CD4-positive, alpha-beta T cell treated with Interleukin-10 for 1 hour (primary cell): ENCODE measurements at regions not wholly inside any gene's neighbourhood (a gene's known extent, or its start where the extent isn't known, plus 50 kb on each side); places are given as distances from the start of the nearest gene placed in this dataset.
"Not testable (repeated sequence)": the region's sequence is repeated elsewhere in the genome, so short reads cannot be mapped to it uniquely, and the experiment has no call there.

ENCODE experiments used
- DNase-seq: peaks from one replicate; pipeline ENCODE4 v3.0.0-alpha.2; 2020

DNA sequence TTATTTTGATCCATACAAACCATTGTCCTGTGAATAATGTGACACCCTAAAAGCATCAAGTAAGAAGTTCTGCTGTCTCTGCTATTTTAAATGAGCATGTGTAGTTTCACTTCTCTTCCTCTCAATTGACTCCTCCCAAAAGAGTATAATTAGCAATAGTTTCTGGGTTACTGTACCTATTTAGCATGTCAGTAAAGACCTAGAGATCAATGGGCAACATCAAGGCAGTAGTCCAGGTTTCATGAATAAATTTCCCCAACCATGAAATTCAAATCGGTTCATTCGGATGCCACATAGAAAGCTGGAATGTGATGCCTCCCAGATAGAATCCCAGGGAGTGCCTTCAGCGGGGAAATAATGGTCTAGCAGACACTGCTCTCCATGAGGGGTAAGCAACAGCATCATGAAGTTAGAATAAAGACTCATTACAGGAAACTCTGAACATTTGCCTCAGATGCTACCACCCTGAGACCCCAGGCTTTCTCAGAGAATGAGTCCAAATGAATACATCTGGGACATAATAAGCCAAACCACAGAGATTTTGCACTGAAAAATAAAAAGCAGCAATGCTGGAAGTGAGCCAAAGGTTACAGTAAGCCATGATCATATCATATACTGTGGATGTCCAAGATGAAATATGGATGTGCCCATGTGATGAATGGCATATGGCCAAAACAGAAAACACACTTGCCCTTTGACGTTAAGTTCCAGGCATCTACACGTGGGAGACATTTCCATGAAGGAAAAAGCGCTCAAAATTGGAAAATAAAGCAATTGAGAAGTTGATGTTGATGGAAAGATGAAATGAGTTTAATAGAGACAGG lies 1107.0 kb upstream of the SEMA6A start:
- DNase-seq, result no peak

DNA sequence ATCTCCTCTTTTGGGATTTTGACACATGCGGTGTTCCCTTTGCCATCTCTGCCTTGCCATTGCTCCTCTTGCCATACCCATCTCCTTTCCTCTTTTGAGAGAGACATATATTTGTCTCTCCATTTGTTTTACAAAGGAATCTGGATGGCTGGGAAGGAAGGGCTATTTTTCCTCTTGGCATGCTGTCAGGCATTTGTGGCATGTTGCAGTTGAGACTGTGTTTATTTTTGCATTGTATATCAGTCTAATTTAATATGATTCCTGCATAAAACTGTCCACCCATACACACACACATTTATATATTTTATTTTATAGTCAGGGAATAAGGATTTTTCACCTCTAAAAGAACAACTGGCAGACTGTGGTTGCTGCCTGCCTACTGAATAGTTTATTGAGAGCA lies 1105.8 kb upstream of the SEMA6A start:
- DNase-seq, result no peak

DNA sequence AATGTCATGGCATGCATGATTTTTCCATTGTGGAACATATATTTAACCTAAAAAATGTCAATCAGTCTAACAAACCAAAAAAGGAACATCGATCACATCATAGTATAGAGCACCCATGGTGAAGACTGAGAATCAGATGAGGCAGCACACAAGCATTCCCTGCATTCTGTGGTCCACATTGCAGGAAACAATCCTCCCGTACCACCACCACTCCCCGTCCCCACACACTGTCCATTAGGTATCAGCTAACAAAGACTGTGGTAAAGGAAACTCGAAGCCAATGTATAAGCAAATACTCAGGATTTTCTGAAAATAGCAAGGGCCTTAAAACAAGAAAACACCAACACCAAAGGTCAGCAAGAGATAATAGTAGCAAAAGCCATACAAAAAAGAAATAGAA lies 1104.4 kb upstream of the SEMA6A start:
- no peak for DNase-seq

DNA sequence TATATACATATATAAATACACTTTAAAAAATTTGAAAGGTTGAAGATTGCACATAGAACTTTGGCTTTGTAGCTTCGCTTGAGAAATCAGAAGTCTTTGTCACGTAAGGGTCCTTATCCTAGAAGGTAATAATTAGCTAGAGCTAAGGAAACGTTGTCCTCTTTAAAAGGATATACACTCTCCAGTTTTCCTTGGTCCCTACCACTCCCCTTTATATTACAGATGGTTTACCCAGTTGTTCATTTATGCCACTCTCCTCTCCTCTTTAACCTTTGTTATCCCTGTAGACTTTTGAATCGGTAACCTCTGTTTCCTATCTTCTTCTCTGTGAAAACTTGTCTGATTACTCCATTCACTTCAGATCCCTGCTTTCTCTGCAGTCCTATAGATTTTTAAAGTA lies 1101.0 kb upstream of the SEMA6A start:
- no peak for DNase-seq

DNA sequence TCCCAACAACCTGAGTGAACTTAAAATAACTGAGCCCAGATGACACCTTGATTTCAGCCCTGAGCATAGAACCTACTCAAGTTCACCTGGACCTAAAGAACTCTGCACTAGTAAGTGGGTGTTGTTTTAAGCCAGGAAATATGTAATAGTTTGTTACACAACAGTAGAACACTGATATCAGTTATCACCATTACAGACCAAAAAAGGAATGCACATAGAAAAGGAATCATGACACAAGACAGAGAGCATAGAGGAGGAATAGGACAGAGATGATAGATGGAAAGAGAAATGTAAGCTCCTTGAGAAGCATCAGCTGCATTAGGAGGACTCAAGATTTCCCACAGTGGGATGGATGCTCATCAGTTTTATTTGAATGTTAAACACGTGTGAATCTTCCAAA lies 1096.9 kb upstream of the SEMA6A start:
- DNase-seq, result no peak

DNA sequence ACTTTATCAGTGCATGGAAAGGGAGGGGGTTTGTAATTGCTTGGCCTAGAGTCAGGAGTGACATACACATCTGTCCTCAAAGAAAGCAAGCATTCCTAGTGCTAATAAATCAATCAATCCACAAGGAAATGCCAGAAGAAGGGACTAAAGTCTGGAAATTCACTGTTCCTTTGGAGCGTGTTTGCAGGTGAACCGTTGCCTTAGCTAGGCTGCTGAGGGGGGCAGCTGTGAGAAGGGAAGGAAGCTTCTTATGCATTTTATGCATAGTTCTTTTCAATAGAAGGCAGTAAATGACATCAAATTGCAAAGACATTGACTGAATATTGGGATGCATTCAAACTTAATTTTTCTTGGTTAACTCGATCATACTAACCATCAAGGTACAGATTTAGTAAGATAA lies 1092.5 kb upstream of the SEMA6A start:
- no peak for DNase-seq

DNA sequence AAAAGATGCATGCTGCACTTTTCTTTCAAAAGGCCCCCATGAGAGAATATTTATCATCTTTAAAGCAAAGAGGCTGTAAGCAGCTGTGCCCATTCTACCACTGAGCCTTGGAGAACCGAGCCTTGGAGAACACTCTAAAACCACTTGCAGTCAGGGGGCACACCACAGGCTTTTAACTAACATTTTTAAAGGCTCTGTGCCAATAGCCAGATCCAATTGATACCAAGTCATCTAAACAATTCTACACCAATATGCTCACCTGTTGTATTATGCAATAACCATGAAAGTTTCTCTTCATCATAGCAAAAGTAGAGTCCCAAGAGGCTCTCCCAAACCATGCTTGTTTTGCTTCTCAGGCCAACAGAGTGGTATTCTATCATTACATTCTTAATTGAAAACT lies 1090.5 kb upstream of the SEMA6A start:
- no peak for DNase-seq

DNA sequence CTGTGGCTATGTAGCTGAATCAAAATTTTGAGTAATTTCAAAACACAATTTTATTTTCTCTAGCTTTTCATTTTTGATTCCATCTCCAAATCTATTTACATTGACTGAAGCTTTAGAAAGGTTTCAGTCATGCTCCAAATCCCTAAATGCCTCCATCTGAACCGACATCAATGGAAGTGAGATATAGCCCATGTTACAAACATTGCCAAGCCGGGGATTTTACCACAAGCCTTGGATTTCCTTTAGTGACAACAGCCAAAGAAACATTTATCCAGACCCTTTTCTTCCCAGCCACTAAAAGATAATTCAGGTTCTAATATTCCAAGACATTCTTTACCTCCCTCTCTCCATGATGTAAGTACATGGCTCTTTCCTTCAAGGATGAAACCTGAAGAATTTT lies 1087.7 kb upstream of the SEMA6A start:
- no peak for DNase-seq

DNA sequence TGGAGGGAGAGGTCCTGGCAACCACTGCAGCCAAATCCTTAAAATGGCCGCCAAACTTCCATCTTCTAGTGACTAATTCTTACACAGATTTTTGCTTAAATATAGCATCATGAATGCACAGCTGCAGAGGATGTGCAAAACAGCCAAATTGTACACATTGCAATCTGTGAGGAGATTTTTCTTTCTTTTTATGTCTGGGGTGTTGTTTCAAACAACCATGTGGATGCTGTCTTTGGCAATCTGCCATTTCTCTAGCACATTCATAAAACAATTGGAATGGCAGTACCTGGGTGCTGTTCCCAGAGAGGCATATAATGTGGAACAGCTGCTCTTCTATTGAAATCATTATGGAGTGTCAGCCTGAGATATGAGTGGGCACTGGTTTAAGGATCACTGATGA lies 1082.9 kb upstream of the SEMA6A start:
- DNase-seq, result no peak

DNA sequence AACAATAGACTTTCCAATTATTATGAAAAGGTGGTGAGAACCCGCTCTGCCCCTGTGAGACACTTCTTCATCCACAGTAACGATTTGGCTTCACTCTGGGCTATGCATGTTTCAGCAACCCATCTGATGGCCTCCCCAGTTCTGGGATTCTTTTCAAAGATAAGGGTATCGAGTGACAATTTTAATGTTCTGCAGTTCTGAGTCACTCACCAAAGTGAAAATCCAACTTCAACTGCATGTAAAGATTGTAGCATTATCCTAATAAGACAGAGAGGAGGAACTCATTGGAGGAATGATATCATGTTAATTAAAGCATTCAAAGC lies 1078.3 kb upstream of the SEMA6A start:
- DNase-seq, result no peak

DNA sequence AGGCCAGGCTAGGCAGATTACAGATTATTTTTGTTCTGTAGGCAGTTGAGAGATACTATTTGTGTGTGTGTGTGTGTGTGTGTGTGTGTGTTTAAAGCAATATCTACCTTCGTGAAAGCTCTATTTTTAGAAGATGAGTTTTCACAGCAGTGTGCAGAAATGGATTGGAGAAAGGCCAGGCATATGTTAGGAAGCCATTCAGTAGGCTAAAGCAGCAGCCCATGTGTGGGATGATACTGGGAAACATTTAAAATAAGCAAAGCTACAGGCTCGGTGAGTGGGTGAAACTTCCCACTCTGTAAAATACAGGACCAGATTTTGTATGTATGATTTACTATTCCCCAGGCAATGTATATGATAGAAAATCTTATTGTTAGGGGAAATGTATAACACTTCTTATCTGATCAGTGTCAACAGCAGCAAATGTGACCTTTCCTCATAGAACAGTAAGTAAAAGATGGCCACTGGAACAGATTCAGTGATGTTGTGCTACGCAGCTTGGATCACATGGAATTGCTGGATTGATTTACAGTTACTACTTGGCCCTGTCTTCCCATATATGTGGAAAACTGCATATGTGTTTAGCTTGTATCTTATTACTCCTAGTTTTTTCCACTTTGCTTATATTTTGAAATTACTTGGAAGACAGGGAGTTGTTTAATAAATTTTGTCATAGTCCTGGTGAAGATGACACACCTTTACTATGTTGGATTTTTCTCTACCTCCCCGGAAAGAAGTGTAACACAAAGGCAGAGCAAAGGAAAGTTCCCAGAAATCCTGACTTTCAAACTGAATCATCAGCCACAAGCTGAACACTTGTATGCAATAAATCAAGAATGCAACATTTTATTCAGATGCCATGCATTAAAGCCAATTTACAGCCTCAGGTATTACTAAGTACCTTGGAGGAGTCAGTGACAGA lies 1077.7 kb upstream of the SEMA6A start:
- DNase-seq, result no peak

DNA sequence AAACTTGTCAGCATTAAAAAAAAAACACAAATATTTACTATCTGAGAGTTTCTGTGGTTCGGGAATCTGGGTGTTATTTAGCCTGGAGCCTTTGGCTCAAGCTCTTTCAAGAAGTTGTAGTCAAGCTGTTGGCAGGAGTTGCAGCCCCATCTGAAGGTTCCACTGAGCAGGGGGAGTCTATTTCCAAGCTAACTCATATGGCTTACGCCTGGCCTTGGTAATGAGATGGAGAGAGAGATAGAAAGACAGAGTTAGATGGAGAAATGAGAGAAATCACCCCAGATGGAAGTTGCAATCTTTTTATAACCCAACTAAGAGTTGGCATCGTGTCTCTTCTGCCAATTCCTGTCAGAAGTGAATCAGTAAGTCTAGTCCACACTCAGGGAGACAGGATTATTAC lies 1075.2 kb upstream of the SEMA6A start:
- DNase-seq, result no peak

DNA sequence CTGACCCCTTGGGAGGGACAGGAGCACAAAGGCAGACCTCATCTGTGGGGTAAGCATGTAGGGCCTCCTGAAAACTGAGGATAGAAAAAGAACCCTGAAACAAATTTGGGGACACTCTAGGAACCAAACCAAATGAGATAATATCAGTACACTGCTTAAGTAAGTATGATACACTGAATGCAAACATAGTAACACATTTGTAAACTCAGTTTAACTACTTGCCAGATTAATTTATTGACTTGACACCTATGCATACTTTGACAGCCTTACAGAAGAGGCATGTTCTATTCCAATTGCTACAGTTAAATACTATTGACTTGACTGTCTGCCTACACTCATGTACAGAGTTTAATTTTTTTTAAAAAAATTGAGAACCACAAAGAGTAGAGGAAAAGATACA lies 1070.8 kb upstream of the SEMA6A start:
- no peak for DNase-seq

DNA sequence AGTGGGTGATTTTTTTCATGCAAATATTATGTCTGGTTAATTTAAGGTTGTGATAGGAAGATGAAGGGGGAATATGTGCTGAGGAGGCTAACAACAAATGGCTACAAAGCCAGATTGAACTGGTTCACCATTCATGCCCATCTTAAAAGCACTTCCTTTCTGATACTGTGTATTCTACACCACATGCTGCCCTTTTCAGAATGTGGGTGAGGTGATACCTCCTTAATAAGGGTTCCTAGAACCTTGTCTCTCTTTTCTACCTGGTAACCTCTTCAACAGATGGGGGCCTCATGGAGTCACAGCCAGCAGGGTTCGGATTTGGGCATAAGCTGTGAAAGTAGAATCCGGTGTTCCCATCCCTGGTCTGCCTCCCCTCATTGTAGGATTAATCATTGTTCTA lies 1064.0 kb upstream of the SEMA6A start:
- DNase-seq, result no peak

DNA sequence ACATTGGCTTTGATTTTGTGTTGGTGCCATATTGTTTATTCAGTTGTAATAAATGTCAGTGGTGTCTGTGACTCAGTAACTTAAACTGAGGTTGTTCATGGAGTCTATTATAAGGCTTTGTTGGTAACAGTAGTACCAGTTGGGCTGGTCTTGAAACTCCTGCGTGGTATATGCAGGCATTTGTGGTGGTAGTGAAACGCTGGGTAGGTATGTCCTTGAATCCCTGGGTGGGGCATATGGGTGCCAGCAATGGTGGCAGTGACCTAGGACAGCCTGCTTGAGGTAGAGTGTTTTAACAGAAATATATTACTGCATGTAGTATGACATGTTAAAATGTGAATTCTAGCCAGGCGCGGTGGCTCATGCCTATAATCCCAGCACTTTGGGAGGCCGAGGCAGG lies 1058.5 kb upstream of the SEMA6A start:
- no peak for DNase-seq

DNA sequence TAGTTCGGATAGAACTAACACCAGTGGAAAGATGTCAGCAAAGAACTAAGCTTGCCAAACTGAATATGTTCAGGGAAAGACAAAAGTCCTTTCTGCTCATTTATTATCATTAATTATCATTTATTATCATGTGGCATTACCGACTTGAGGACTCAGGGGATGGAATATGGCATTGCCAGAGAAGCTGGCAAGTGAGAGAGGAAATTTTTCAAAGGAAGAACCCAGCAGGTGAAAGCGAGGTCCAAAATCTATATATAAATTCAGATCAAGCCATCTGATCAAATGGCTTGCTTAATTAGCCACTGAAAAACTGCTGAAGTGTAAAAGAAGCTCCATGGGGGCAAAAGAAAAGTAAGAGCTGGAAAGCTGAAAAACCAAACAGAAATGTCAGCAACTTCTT lies 1049.6 kb upstream of the SEMA6A start:
- no peak for DNase-seq

DNA sequence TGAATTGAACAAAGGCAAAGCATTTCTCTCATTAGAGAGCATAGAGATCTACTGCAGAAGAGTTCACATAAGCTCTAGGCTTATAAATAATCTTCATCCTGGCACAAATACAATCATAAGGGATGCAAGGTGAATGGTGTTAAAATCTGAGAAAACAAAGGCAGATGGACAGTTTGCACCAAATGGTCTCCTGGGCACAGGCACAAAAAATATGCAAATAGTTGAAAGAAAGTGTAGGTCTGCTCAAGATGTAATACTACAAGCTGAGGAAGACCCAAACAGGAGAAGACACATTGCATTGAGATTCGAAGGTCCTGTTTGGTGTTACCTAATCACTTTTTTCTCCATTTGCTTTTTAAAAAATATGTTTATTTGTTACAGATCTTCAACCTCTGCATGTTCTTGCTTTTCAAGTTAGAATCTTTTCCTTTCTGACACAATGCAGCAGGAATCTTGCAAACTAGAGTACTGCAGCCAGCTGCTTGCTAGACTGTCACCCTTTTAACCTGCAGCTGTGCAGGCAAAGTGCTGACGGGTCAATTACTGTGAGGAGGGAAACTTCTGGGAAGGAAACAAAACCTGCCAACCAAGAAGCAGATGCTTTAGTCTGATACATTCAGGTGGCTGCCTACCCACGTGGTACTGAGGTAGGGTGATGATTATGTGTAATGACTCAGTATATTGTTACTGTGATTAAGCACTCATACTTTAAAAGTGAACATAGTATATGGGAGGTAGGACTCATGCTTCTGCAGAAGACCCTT lies 1048.6 kb upstream of the SEMA6A start:
- no peak for DNase-seq

DNA sequence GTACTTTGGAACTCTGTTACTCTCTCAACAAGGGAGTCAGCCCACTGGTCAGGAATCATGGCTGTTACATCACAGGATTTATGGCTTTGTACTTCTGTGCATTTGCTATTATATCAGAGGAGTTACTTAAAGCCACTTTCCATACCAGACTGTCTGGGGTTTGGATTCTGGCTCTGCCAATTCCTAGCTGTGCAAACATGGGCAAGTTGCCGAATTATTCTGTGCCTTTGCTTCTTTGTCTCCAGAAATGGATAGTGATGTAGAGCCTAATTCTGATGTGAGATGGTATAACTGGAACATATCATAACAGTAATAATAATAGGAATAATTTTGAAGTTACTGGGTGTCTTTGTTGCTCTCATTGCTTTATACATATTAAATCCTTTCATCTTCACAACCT lies 1047.3 kb upstream of the SEMA6A start:
- no peak for DNase-seq

DNA sequence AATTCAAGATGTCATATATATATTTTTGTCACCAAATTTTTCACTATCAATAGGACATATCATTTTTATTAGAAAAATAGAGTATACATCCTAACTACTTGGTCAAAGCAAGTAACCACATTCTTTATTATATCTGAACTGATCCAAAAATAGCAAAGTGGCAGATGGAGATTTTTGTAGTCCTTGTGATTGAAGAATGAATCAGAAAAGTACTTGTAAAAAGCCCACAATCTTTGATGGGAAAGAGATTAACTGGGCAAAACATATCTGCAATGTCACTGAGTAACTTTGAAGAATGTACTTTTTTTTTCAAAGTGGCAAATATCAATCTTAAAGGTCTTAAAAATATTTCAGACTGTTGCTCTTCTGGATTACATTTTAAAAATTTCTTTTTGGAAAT lies 1040.6 kb upstream of the SEMA6A start:
- DNase-seq, result no peak

DNA sequence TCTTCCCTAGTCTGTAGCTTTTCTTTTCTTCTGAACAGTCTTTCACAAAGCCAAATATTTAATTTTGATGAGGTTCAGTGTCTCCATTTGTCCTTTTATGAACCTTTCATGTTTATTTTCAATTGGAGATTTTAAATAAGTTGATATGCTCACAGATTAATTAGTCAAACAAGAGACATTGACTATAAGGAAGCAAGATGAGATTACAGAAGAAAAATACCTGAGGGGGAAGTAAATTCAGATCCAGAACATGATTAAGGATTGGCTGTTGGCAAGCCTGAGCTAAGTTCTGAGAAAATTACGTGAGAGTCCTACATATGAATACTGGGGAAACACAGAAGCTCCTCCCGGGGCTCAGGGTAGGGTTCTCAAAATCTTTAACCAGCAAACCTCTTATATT lies 1039.8 kb upstream of the SEMA6A start:
- DNase-seq, result no peak

DNA sequence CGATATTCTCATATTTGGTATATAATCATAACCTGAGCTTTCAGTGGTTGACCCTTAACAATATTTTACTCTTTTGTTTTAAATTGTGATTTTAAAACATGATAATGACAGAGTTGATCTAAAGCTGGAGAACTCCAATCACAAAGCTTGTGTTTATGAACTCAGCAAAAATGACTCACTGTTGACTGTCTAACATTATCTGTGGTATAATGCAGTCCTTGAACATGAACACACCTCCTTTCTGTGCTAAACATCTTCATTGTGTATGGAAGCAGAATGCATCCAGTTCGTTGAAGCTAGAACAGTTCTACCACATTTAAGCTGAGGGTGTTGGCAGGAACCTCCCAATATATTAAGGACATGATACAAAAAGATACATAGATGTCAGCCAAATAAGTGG lies 1030.2 kb upstream of the SEMA6A start:
- DNase-seq, result no peak

DNA sequence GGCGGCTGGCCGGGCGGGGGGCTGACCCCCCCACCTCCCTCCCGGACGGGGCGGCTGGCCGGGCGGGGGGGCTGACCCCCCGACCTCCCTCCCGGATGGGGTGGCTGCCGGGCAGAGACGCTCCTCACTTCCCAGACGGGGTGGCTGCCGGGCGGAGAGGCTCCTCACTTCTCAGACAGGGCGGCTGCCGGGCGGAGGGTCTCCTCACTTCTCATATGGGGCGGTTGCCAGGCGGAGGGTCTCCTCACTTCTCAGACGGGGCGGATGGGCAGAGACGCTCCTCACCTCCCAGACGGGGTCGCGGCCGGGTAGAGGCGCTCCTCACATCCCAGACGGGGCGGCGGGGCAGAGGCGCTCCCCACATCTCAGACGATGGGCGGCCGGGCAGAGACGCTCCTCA lies 1025.2 kb upstream of the SEMA6A start:
- DNase-seq, result not testable (repeated sequence)

DNA sequence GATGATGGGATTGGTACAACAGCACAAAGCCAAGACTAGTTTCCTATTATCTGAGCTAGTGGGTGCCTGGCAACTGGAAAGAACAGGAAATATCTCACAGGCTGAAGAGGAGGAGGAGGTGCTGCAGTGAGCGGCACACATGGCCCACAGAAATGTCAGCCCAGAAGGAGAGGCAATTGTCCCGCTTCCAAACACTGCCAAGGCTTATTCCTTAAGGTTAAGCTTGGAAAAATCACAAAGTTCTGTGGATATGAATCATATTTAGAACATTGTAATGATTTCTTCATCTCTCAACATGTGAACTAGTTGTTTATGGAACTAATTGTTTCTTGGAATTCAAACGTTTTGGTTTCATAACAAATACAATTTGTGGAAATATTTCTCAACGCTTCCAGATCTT lies 1019.5 kb upstream of the SEMA6A start:
- no peak for DNase-seq

DNA sequence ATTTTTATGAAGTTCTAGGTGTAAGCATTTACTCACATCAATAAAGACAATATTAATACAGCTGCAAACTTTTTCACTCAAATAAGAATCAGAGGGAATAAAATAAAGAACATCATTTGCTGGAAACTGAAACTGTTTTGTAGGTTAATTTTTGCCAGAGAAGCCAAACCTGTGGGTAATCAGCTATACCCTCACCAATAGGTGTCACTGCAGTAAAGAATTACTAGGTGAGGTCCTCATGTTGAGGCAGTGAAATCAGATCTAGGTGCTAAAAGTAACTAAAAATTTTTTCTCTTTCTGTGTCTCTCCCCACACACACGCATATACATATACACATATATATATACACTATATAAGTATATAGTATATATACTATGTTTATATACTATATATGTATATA lies 1016.3 kb upstream of the SEMA6A start:
- no peak for DNase-seq
